GM21825 (cell line): ENCODE measurements at regions not wholly inside any gene's neighbourhood (a gene's known extent, or its start where the extent isn't known, plus 50 kb on each side); places are given as distances from the start of the nearest gene placed in this dataset.

Experiments
- ATAC-seq: cut with Tn5 transposase; IDR thresholded peaks from one replicate; pipeline ENCODE4 v1.9.1; 2021; ENCODE audit warnings: mild to moderate bottlenecking, moderate library complexity; ENCODE audit not compliant: unreplicated experiment

GRCh38 chr22:48574776-48575617 lies 1252.7 kb downstream of the BRD1 start:
- ATAC-seq: no peak

- no peak for ATAC-seq
These were observed 1253.9 kb downstream of the BRD1 start for GRCh38 chr22:48573766-48574165.

- no peak for ATAC-seq
These were observed 1254.7 kb downstream of the BRD1 start for GRCh38 chr22:48572951-48573350.

GRCh38 chr22:48570912-48571311 lies 1256.8 kb downstream of the BRD1 start:
- no peak for ATAC-seq

- no peak for ATAC-seq
These were observed 1258.0 kb downstream of the BRD1 start for GRCh38 chr22:48569476-48570233.

- no peak for ATAC-seq
These were observed 1258.8 kb downstream of the BRD1 start for GRCh38 chr22:48568736-48569330.

- no peak for ATAC-seq
These were observed 1260.3 kb downstream of the BRD1 start for GRCh38 chr22:48567213-48567975.

GRCh38 chr22:48566741-48567140 lies 1260.9 kb downstream of the BRD1 start:
- ATAC-seq: no peak

- no peak for ATAC-seq
These were observed 1261.7 kb downstream of the BRD1 start for GRCh38 chr22:48565901-48566501.

- no peak for ATAC-seq
These were observed 1262.7 kb downstream of the BRD1 start for GRCh38 chr22:48564995-48565394.

GRCh38 chr22:48563966-48564330 lies 1263.7 kb downstream of the BRD1 start:
- ATAC-seq: no peak

GRCh38 chr22:48563118-48563965 lies 1264.3 kb downstream of the BRD1 start:
- no peak for ATAC-seq

GRCh38 chr22:48561676-48562075 lies 1266.0 kb downstream of the BRD1 start:
- ATAC-seq: no peak

GRCh38 chr22:48560836-48561235 lies 1266.8 kb downstream of the BRD1 start:
- ATAC-seq: no peak

GRCh38 chr22:48560389-48560751 lies 1267.3 kb downstream of the BRD1 start:
- no peak for ATAC-seq

GRCh38 chr22:48559647-48560388 lies 1267.9 kb downstream of the BRD1 start:
- no peak for ATAC-seq

- no peak for ATAC-seq
These were observed 1268.9 kb downstream of the BRD1 start for GRCh38 chr22:48558606-48559402.

- no peak for ATAC-seq
These were observed 1269.7 kb downstream of the BRD1 start for GRCh38 chr22:48558016-48558415.
